Left lung (tissue), 4 donors: ENCODE measurements at regions not wholly inside any gene's neighbourhood (a gene's known extent, or its start where the extent isn't known, plus 50 kb on each side); places are given as distances from the start of the nearest gene placed in this dataset.

Experiments
- ATAC-seq: fragments of 200-7000 bp; cut with Tn5 transposase; one replicate; pipeline ENCODE4 v1.9.1; 2020; ENCODE audit warnings: moderate library complexity
- DNase-seq, 4 donors: peaks; one replicate each; pipeline ENCODE4 v3.0.0-alpha.2; 2013 to 2020
- H3K27ac ChIP-seq, 2 donors: fragments of 200-600 bp; sonication (generic) in 1 of 2; one replicate each; pipeline versions ENCODE4 v1.5.0 to v1.8.0; 2020 to 2021
- H3K27me3 ChIP-seq, 2 donors: fragments of 200-600 bp; sonication (generic) in 1 of 2; one replicate each; pipeline versions ENCODE4 v1.5.0 to v1.8.0; 2020 to 2021
- H3K36me3 ChIP-seq, 2 donors: fragments of 200-600 bp; sonication (generic) in 1 of 2; one replicate each; pipeline versions ENCODE4 v1.5.0 to v1.8.0; 2020 to 2021
- H3K4me1 ChIP-seq, 2 donors: fragments of 200-600 bp; one replicate each; pipeline ENCODE4 v1.8.0; 2021
- H3K4me3 ChIP-seq, 2 donors: fragments of 200-600 bp; sonication (generic) in 1 of 2; one replicate each; pipeline versions ENCODE4 v1.5.0 to v1.8.0; 2020 to 2021; ENCODE audit warnings: mild to moderate bottlenecking in 1 of 2
- H3K9me3 ChIP-seq, 2 donors: fragments of 200-600 bp; sonication (generic) in 1 of 2; one replicate each; pipeline versions ENCODE4 v1.5.0 to v1.8.0; 2020 to 2021
- CTCF ChIP-seq, 2 donors: fragments of 200-600 bp; sonication (generic) in 1 of 2; IDR thresholded peaks; one replicate each; pipeline versions ENCODE4 v1.5.0 to v1.8.0; 2021; ENCODE audit warnings: antibody characterized with exemption in 2 of 2
- intact Hi-C, 2 donors: fragments of 100-400 bp; cut with DNase I; formaldehyde crosslinking; loops; one replicate each; pipeline versions ENCODE4 v1.11.2 to v1.14.2; 2022
- donor health status: DM: no; HTN: yes; CAD: no.
- donor health status: DM: no; HTN: no; CAD: no.

DNA sequence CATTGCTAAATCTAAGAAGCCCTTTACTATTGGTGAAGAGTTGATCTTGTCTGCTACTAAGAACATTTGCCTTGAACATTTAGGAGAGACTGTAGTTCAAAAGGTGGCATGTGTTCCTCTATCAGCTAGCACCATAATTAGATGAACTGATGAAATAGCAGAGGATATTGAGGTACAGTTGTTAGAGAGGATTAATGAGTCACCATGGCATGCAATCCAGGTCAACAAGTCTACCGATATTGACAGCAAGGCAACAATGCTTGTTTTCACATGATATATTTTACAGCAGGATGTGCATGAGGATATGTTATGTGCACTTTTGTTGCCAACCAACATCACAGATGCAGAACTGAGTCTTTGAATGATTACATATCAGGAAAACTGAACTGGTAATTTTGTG, 134.3 kb upstream of the CDH9 start:
- Histone ChIP-seq H3K4me3 (no peak overlapping the region), H3K4me1 (no peaks in the 10 kb centered on the region), H3K27ac (no peak overlapping the region), H3K27me3 (no peaks in the 10 kb centered on the region), H3K36me3 (no peaks in the 10 kb centered on the region), H3K9me3 (no peaks in the 10 kb centered on the region)
- DNase-seq (no peak), ATAC-seq (no peak)
- no peak for TF ChIP-seq CTCF (IDR thresholded peaks at IDR 0.05)
- intact Hi-C loops: no loop called here

GRCh38 chr5:27171761-27172261, 133.4 kb upstream of the CDH9 start:
- intact Hi-C loops: no loop called here
- H3K4me3 ChIP-seq: no peak overlapping the region
- ATAC-seq: no peak
- H3K27me3 ChIP-seq: no peaks in the 10 kb centered on the region
- no peaks in the 10 kb centered on the region for H3K36me3 ChIP-seq
- no peak overlapping the region for H3K27ac ChIP-seq
- no peaks in the 10 kb centered on the region for H3K4me1 ChIP-seq
- H3K9me3 ChIP-seq: no peaks in the 10 kb centered on the region
- TF ChIP-seq CTCF (IDR thresholded peaks at IDR 0.05): no peak
- DNase-seq: peak in 3 of 4 donors; percentile 3 to 45 (median 7)

DNA sequence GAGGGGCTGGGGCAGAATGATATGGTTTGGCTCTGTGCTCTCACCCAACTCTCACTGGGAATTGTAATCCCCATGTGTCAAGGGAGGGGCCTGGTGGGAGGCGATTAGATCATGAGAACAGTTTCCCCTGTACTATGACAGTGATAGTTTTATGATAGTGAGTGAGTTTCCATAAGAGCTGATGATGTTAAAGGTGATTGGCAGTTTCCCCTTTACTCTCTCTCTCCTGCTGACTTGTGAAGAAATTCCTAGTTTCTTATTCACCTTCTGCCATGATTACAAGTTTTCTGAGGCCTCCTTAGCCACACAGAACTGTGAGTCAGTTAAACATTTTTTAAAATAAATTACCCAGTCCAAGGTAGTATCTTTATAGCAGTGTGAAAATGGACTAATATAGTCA, 120.4 kb upstream of the CDH9 start:
- H3K4me1 ChIP-seq: no peaks in the 10 kb centered on the region
- no peak overlapping the region for H3K4me3 ChIP-seq
- DNase-seq (no peak), ATAC-seq (no peak)
- intact Hi-C loops: no loop called here
- no peaks in the 10 kb centered on the region for H3K36me3 ChIP-seq
- H3K27ac ChIP-seq: no peak overlapping the region
- no peak for TF ChIP-seq CTCF (IDR thresholded peaks at IDR 0.05)
- peaks cover 0 to 50% of the 10 kb centered on the region in 2 donors for H3K9me3 ChIP-seq
- H3K27me3 ChIP-seq: no peaks in the 10 kb centered on the region

- DNase-seq (no peak), ATAC-seq (no peak)
- peaks cover 0 to 56% of the 10 kb centered on the region in 2 donors for H3K9me3 ChIP-seq
- intact Hi-C loops: no loop called here
- H3K4me1 ChIP-seq: no peaks in the 10 kb centered on the region
- H3K27ac ChIP-seq: no peak overlapping the region
- no peaks in the 10 kb centered on the region for H3K36me3 ChIP-seq
- TF ChIP-seq CTCF (IDR thresholded peaks at IDR 0.05): no peak
- no peaks in the 10 kb centered on the region for H3K27me3 ChIP-seq
- no peak overlapping the region for H3K4me3 ChIP-seq
Measured at GRCh38 chr5:27158171-27158570, 119.8 kb upstream of the CDH9 start.

- Histone ChIP-seq H3K27me3 (no peaks in the 10 kb centered on the region), H3K9me3 (no peaks in the 10 kb centered on the region), H3K4me1 (no peaks in the 10 kb centered on the region), H3K36me3 (no peaks in the 10 kb centered on the region), H3K27ac (no peak overlapping the region), H3K4me3 (no peak overlapping the region)
- no peak for TF ChIP-seq CTCF (IDR thresholded peaks at IDR 0.05)
- DNase-seq (no peak), ATAC-seq (no peak)
- intact Hi-C loops: no loop called here
Measured at GRCh38 chr5:27144456-27144855, 106.1 kb upstream of the CDH9 start.
